GM21367 (cell line): ENCODE measurements at regions not wholly inside any gene's neighbourhood (a gene's known extent, or its start where the extent isn't known, plus 50 kb on each side); places are given as distances from the start of the nearest gene placed in this dataset.

Experiments
- ATAC-seq: cut with Tn5 transposase; IDR thresholded peaks from one replicate; pipeline ENCODE4 v1.9.1; 2021; ENCODE audit not compliant: unreplicated experiment

DNA sequence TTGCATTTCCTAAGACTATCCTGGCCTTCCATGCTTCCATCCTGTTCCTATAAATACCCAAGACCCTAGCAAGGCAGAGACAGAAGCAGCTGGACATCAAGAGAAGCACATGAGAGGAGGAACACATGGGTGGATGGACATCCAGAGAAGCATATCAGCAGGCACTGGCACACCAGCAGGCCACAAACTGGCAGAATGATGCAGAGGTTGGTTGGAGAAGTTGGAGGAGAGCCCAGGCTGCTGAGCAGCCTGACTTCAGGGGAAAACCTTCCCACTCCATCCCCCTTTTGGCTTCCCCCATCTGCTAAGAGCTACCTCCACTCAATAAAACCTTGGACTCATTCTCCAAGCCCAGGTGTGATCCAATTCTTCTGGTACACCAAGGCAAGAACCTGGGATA lies 332.5 kb downstream of the FRK start:
- no peak for ATAC-seq

DNA sequence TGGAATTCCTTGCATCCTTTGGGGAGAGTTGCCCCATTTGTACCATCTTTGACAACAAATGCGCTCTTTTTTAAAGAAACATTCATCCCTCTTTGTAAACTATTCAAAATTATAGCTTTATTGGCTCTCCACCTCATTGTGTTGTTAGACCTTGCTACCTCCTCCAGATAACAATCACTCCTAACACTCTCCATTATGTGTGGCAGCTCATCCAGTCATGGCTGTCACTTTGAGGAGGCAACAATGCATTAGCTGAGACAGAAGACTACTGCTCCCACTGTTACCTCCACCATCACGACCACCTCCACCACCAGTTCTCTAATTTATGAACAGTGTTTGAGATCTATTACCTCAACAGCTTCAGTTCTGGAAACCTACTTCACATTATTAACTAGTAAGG lies 339.1 kb downstream of the FRK start:
- ATAC-seq = no peak

- ATAC-seq = no peak
These were observed 339.8 kb downstream of the FRK start for GRCh38 chr6:115720900-115721299.

GRCh38 chr6:115717472-115717871 lies 343.2 kb downstream of the FRK start:
- ATAC-seq = peak; percentile 35

DNA sequence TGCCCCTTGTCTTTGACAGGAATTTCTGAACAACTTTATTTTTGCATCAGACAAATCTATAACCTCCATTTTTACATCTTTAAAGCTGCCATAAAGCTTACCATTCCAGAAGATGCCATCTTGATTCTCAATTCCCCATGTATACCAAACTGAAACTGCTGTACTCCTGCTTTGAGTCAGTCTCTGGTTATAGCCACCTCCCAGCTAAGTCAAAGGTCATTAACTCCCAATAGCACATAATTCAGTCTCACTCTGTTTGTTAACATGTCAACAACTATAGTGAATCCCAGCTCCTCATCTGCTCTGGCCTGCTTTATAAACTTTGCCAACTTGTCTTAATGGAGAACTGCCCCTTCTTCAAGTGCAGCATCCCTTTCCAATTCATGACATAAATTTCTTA lies 343.6 kb downstream of the FRK start:
- peak; percentile 98 for ATAC-seq

DNA sequence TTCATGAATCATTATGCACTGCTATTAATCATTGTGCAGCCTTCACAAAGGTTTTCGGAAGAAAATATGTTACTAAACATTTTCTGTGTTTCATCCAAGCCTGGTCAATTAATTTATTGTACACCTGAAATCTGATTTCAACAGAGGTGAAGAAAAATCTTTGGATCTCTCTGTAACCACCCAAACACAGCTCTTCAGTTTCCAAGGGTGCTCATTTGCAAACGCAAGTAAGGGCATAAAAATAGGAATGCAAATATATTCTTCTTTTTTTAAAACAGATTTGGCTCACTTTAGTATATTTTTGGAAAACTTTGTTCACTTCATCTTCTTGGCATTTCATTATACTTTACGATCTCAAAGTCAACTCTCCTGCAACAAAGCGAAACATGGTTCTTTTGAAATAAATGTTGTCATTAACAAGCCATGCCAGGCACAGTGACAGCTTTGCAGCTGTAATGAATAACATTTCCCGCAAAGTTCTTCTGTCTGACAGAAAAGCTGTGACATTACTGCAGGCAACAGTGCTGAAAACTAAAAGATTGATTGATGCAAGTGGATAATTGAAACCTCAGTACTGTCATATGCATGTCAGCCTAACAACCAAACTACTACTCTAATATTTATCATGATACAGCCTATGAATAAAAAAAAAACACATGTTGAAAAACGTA lies 348.3 kb downstream of the FRK start:
- no peak for ATAC-seq

- ATAC-seq = no peak
These were observed 351.8 kb downstream of the FRK start for GRCh38 chr6:115708850-115709249.

DNA sequence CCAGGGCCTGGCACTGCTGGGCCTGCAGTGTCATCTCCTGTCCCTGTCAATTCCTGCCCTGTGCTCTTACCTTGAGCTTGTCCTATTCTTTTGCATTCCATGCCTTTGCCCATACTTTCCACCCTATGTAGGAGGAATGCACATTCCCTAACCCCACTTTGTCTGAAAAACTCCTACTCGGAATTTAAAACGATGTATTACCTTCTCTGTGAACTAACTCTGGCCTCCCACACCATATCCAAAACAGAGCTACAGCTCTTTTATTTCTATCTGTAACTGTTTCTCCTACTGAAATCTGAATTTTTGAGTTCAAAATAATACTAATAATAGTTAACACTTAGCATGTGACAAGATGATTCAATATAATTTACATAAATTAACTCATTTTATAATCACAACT lies 353.7 kb downstream of the FRK start:
- ATAC-seq = no peak

DNA sequence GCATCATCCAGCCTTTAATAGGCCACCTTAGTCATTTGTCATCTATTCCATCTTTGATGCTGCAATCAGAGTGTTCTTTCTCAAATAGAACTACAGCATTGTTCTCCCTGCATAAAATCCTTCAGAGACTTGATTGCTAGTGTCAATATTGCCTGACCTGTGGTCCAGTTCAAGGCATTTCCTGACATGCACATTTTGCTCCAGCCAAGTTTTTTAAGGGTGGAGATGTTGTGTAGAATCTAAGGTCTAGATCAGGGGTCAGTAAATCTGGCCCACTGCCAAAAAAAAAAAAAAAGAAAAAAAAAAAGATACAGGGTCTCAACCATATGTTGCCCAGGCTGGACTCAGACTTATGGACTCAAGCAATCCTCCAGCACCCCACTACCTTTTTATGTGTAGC lies 354.4 kb downstream of the FRK start:
- ATAC-seq = no peak

GRCh38 chr6:115704028-115704427 lies 356.7 kb downstream of the FRK start:
- no peak for ATAC-seq

DNA sequence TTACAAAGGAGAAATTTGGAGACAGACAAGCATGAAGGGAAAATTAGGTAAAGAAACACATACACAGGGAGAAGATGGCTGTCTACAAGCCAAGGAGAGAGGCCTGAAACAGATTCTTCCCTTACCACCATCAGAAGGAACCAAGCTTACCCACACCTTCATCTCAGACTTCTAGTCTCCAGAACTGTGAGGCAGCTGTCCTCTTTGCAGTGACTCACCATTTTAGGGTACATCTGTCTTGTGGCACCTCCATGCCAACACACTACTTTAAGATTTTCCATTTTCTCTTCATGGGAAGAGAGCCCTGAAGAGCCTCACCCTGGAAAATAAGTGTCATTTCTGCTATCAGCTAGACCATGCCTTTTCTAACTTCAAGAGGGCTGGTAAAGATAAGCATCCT lies 369.3 kb downstream of the FRK start:
- no peak for ATAC-seq

GRCh38 chr6:115690854-115691253 lies 369.8 kb downstream of the FRK start:
- ATAC-seq = no peak

GRCh38 chr6:115681978-115682775 lies 378.5 kb downstream of the FRK start:
- ATAC-seq = no peak

GRCh38 chr6:115680621-115681020 lies 380.1 kb downstream of the FRK start:
- ATAC-seq = no peak

DNA sequence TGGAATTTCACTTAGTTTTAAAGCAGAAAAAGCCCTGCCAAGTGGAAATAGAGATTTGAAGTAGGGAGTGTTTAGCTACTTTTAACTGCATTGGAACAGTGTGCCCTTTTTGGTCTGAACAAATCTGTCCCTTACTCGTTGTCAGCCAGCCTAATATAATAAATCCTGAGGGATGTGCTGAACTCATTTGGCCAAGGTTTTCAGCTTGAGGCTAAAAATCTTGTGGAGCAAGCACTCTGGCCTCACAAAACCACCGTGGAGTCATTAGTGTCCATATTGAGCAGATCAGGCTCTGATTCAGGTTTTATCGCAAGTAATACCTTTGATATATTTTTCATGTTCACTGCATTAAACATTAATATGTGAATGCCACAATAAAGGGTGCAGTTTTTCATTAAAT lies 383.5 kb downstream of the FRK start:
- ATAC-seq = no peak

DNA sequence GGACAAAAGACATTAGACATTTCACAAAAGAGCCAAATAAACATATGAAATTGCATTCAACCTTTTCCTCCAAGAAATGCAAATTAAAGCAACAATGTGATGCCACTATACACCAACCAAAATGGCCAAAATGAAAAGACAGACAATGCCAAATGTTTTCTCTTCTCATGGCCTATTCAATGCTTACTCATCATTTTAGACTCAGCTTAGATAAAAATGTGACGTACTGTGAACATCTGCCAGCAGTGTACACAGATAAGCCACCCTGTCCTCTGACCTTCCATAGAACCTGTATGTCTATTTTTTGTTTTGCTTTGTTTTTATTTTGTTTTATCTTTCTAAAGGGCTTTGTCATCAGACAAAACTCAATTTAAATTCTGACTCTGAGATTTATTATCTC lies 385.2 kb downstream of the FRK start:
- ATAC-seq = no peak

GRCh38 chr6:115668781-115669180 lies 391.9 kb downstream of the FRK start:
- ATAC-seq = no peak

GRCh38 chr6:115668211-115668610 lies 392.5 kb downstream of the FRK start:
- ATAC-seq = no peak

DNA sequence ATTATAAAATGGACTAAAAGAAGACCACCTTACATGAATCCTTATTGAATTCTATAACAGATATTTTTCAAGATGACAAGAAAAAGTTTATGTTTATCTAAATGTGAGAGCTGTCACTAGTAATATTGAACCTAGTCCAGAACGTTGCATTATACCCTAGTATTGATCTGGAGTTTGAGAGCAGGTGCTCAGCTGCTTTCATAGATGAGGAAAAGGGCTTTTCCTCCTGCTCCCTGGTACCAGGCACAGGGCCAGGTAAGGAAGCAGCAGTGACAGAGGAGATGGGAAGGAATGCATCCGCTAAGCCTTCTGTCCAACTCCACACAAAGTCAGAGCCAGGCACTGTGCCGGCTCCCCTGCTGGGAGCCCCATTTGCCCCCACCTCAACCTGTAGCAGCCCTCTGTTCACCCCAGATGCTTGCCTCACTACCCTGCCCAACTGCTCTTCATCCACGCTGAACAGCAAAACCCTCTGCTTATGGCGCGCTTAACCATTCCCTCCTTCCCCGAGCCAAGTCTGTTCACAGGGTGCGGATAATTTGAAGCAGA lies 393.1 kb downstream of the FRK start:
- no peak for ATAC-seq

DNA sequence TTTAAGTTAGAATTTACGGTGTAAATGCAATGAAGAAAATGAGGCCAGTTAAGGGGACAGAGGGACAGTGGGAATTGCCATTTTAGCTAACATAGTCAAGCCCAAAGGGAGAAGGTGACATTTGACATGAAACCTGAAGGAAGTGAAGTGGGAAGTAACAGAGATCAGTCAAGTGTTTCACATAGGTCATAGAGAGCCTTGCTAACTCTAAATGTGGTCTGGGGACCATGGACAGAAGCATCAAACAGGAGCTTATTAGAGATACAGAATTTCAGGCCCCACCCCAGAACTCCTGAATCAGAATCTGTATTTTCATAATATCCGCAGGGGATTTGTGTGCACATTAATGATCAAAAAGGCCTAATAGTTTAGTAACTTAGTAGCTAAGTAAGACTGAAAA lies 393.7 kb downstream of the FRK start:
- ATAC-seq = no peak

- ATAC-seq = no peak
These were observed 395.4 kb downstream of the FRK start for GRCh38 chr6:115665310-115665709.

DNA sequence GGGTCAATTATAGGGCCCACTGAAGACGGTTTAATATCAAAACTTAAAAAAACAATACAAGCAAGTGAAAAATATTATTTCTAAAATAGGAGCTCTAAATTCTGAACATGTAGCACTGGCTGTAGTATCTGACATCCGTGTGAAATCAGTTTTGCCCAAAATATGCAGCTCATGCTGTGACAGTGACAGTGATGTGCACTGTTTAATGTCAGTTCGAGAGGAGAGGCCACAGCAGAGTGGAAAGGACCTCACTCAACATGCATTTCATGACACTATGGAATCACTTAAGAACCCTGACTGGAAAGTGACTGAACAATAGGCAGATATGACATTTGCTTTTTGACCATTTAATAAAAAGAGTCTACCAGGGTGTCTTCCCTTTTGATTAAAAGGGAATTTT lies 397.0 kb downstream of the FRK start:
- no peak for ATAC-seq
